GM12878 (cell line): ENCODE measurements at regions not wholly inside any gene's neighbourhood (a gene's known extent, or its start where the extent isn't known, plus 50 kb on each side); places are given as distances from the start of the nearest gene placed in this dataset.
A peak's percentile ranks its signal among the peaks of the same experiment; 100 is the strongest.

ENCODE experiments used
- ATF3 ChIP-seq: IDR thresholded peaks from 2 replicates; pipeline ENCODE4 v1.6.1; 2011; ENCODE audit warnings: low read depth, mild to moderate bottlenecking, low read length, moderate library complexity, borderline replicate concordance; ENCODE audit errors: extremely low read depth
- ATF7 ChIP-seq: fragments of 450-650 bp; IDR thresholded peaks from 2 replicates; pipeline ENCODE4 v1.6.1; 2016; ENCODE audit warnings: low read depth, mild to moderate bottlenecking
- BHLHE40 ChIP-seq, 2 experiments: fragments of 450-650 bp in 1 of 2; IDR thresholded peaks; 2 replicates each; pipeline ENCODE4 v1.6.1; 2011 to 2017; ENCODE audit warnings: low read depth in 2 of 2, borderline replicate concordance in 1 of 2, improper control_type of control experiment in 1 of 2, low read length in 1 of 2, mild to moderate bottlenecking in 1 of 2
- CBX3 ChIP-seq: fragments of 200-600 bp; sonication (generic); IDR thresholded peaks from 2 replicates; pipeline ENCODE4 v1.6.1; 2016; ENCODE audit warnings: low read depth, borderline replicate concordance
- CHD4 ChIP-seq: fragments of 200-600 bp; sonication (generic); IDR thresholded peaks from 2 replicates; pipeline ENCODE4 v1.6.1; 2016; ENCODE audit warnings: mild to moderate bottlenecking
- CREB1 ChIP-seq: IDR thresholded peaks from 2 replicates; pipeline ENCODE4 v1.6.1; 2012; ENCODE audit warnings: low read depth, mild to moderate bottlenecking, inconsistent platforms
- EED ChIP-seq: sonication (generic); IDR thresholded peaks from 2 replicates; pipeline ENCODE4 v1.6.1; 2016; ENCODE audit warnings: antibody characterized with exemption, low read depth
- GATAD2B ChIP-seq: fragments of 450-650 bp; conservative IDR thresholded peaks from 2 replicates; pipeline ENCODE4 v1.6.1; 2017; ENCODE audit warnings: low read depth, mild to moderate bottlenecking, moderate library complexity
- HDAC6 ChIP-seq: fragments of 200-600 bp; sonication (generic); IDR thresholded peaks from one replicate; pipeline ENCODE4 v1.8.0; 2017; ENCODE audit warnings: antibody characterized with exemption; ENCODE audit not compliant: unreplicated experiment
- HSF1 ChIP-seq: fragments of 150-350 bp; IDR thresholded peaks from 2 replicates; pipeline ENCODE4 v1.6.1; 2014; ENCODE audit warnings: mild to moderate bottlenecking, low read depth, low read length
- IKZF1 ChIP-seq: fragments of 450-650 bp; conservative IDR thresholded peaks from 2 replicates; pipeline ENCODE4 v1.6.1; 2017; ENCODE audit warnings: antibody characterized with exemption, mild to moderate bottlenecking
- KAT2A ChIP-seq: conservative IDR thresholded peaks from 2 replicates; pipeline ENCODE4 v1.6.1; 2011; ENCODE audit warnings: low read depth, low read length; ENCODE audit not compliant: control insufficient read depth
- KLF5 ChIP-seq: fragments of 450-650 bp; IDR thresholded peaks from 2 replicates; pipeline ENCODE4 v1.6.1; 2014; ENCODE audit warnings: mild to moderate bottlenecking; ENCODE audit not compliant: partially characterized antibody
- MLLT1 ChIP-seq: fragments of 450-650 bp; IDR thresholded peaks from 2 replicates; pipeline ENCODE4 v1.6.1; 2016; ENCODE audit warnings: mild to moderate bottlenecking
- MXI1 ChIP-seq: fragments of 150-350 bp; IDR thresholded peaks from 2 replicates; pipeline ENCODE4 v1.6.1; 2011; ENCODE audit warnings: low read depth, mild to moderate bottlenecking, inconsistent platforms, low read length, improper control_type of control experiment
- NR2C2 ChIP-seq: IDR thresholded peaks from 2 replicates; pipeline ENCODE4 v1.6.1; 2011; ENCODE audit warnings: borderline replicate concordance, low read depth; ENCODE audit not compliant: control insufficient read depth, insufficient read length
- NR2F1 ChIP-seq: fragments of 450-650 bp; conservative IDR thresholded peaks from 2 replicates; pipeline ENCODE4 v1.6.1; 2017; ENCODE audit warnings: mild to moderate bottlenecking
- POLR2A ChIP-seq: IDR thresholded peaks from 2 replicates; pipeline ENCODE4 v1.6.1; 2011; ENCODE audit warnings: low read depth, mild to moderate bottlenecking, low read length
- POLR2AphosphoS5 ChIP-seq: IDR thresholded peaks from 2 replicates; pipeline ENCODE4 v1.6.1; 2011; ENCODE audit warnings: mild to moderate bottlenecking, low read length, inconsistent platforms
- POU2F2 ChIP-seq: IDR thresholded peaks from 3 replicates; pipeline ENCODE4 v1.6.1; 2011; ENCODE audit warnings: low read depth, mild to moderate bottlenecking, low read length, borderline replicate concordance
- RELB ChIP-seq: fragments of 450-650 bp; IDR thresholded peaks from 2 replicates; pipeline ENCODE4 v1.6.1; 2017; ENCODE audit warnings: low read depth, mild to moderate bottlenecking, moderate library complexity
- SKIL ChIP-seq: fragments of 450-650 bp; IDR thresholded peaks from 2 replicates; pipeline ENCODE4 v1.6.1; 2017; ENCODE audit warnings: mild to moderate bottlenecking, low read depth, inconsistent platforms; ENCODE audit not compliant: poor library complexity, severe bottlenecking
- STAT1 ChIP-seq: fragments of 450-650 bp; conservative IDR thresholded peaks from 2 replicates; pipeline ENCODE4 v1.6.1; 2014; ENCODE audit warnings: antibody characterized with exemption, mild to moderate bottlenecking
- TAF1 ChIP-seq: IDR thresholded peaks from 2 replicates; pipeline ENCODE4 v1.6.1; 2011; ENCODE audit warnings: mild to moderate bottlenecking, low read depth, low read length, borderline replicate concordance

GRCh38 chr2:8525582-8526402 lies 156.1 kb upstream of the ID2 start (continued):
- TF ChIP-seq RELB, result peak; percentile 99
- TF ChIP-seq POU2F2, result peak; percentile 77; the same call in 2 of the 3 replicates
- no peak for TF ChIP-seq POLR2A
- TF ChIP-seq GATAD2B, result peak; percentile 96
- peak; percentile 64 for TF ChIP-seq SKIL
- no peak for TF ChIP-seq CBX3
- TF ChIP-seq HSF1, result no peak
- peak; percentile 48; the same call in 1 of the 2 replicates for TF ChIP-seq ATF7
- TF ChIP-seq CHD4, result 0 out of 2 replicates have a peak, but pooled peaks have one; percentile 27
- TF ChIP-seq TAF1, result 0 out of 2 replicates have a peak, but pooled peaks have one; percentile 31
- TF ChIP-seq IKZF1, result peak; percentile 99
- no peak for TF ChIP-seq KAT2A
- TF ChIP-seq NR2F1, result peak; percentile 84
- TF ChIP-seq KLF5, result no peak
- no peak for TF ChIP-seq STAT1
- TF ChIP-seq POLR2AphosphoS5, result peak; percentile 62
- no peak for TF ChIP-seq HDAC6
- TF ChIP-seq ATF3, result no peak
- TF ChIP-seq EED, result peak; percentile 89
- peak; percentile 60 to 73 for TF ChIP-seq BHLHE40 (IDR thresholded peaks at IDR 0.05; ENCODE audit: borderline replicate concordance in 1 of 2, low read depth in 2 of 2, low read length in 1 of 2)
- peak; percentile 17 for TF ChIP-seq MLLT1
- TF ChIP-seq MXI1, result peak; percentile 95
- no peak for TF ChIP-seq NR2C2
- TF ChIP-seq CREB1, result peak; percentile 38; the same call in 1 of the 2 replicates
